Esophagus squamous epithelium (tissue), 5 donors: ENCODE measurements at regions not wholly inside any gene's neighbourhood (a gene's known extent, or its start where the extent isn't known, plus 50 kb on each side); places are given as distances from the start of the nearest gene placed in this dataset.

Source experiments
- DNase-seq: peaks from one replicate; lab custom pipeline; 2025; lab: John Stamatoyannopoulos, UW
- H3K27ac ChIP-seq, 4 donors: fragments of 200-600 bp; sonication (generic); one replicate each; pipeline ENCODE4 v1.5.1; 2016 to 2019; ENCODE audit warnings: mild to moderate bottlenecking in 1 of 4
- H3K27me3 ChIP-seq, 4 donors: fragments of 200-600 bp; sonication (generic); 1 replicate in 3 of 4; 2 replicates in 1 of 4; pipeline versions ENCODE4 v1.5.1 to v1.6.0; 2017 to 2021; ENCODE audit warnings: antibody characterized with exemption in 1 of 4
- H3K36me3 ChIP-seq, 3 donors: fragments of 200-600 bp; sonication (generic); one replicate each; pipeline ENCODE4 v1.5.1; 2016 to 2019
- H3K4me1 ChIP-seq, 3 donors: fragments of 200-600 bp; sonication (generic); one replicate each; pipeline ENCODE4 v1.5.1; 2017 to 2019
- H3K4me3 ChIP-seq, 4 donors: fragments of 200-600 bp; sonication (generic); 1 replicate in 3 of 4; 2 replicates in 1 of 4; pipeline ENCODE4 v1.5.1; 2016 to 2019; ENCODE audit warnings: mild to moderate bottlenecking in 2 of 4, moderate library complexity in 1 of 4
- H3K9me3 ChIP-seq, 3 donors: fragments of 200-600 bp; sonication (generic); one replicate each; pipeline ENCODE4 v1.5.1; 2016 to 2019
- POLR2A ChIP-seq, 4 donors: fragments of 450-650 bp; IDR thresholded peaks; one replicate each; pipeline ENCODE4 v1.6.1; 2017; ENCODE audit warnings: antibody characterized with exemption in 4 of 4, mild to moderate bottlenecking in 4 of 4, moderate library complexity in 3 of 4
- WGBS, 2 donors: methylation state at CpG; one replicate each; pipeline ENCODE4 v1.1.5; 2018; 5-methylcytosine and 5-hydroxymethylcytosine counted together
- intact Hi-C: fragments of 100-400 bp; cut with DNase I; formaldehyde crosslinking; loops from one replicate; pipeline ENCODE4 v1.15.0; 2022
- TF ChIP-seq, protein P1 (sequence below), 6 experiments: fragments of 450-650 bp in 4 of 6; fragments of 200-600 bp in 2 of 6; sonication (generic) in 2 of 6; IDR thresholded peaks; one replicate each; pipeline ENCODE4 v1.5.1; 2016 to 2019; ENCODE audit warnings: antibody characterized with exemption in 6 of 6, mild to moderate bottlenecking in 4 of 6, moderate library complexity in 4 of 6
- donor health status: DM: yes; HTN: yes; CAD: no.

DNA sequence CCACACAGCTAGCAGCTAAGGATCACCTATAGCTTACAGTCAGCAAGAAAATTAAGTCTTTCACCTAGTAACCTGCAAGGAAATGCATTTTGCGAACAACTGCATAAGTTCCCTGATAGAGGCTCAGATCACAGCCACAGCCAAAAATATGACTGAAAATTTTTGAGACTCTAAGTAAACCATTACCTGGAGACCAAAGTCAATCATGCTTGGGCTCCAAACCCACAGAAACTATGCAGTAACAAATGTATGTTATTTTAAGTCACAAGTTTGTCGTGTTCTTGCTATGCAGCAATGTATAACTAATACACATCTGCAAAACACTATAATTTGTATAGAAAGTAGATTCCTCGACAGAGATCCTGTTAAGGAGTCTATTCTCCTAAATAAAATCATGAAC, 1025.7 kb upstream of the RAG2 start:
- no peak for DNase-seq
- Histone ChIP-seq H3K27me3 (no peaks in the 10 kb centered on the region), H3K9me3 (peaks cover 0 to 5% (median 0%) of the 10 kb centered on the region in 3 donors), H3K36me3 (no peaks in the 10 kb centered on the region), H3K4me3 (no peak overlapping the region), H3K27ac (no peak overlapping the region), H3K4me1 (no peaks in the 10 kb centered on the region)
- 63% methylated on average over 3 of the region's 3 CpGs for WGBS, 2 donors
- TF ChIP-seq POLR2A (IDR thresholded peaks at IDR 0.05): no peak
- TF ChIP-seq, protein P1, sequence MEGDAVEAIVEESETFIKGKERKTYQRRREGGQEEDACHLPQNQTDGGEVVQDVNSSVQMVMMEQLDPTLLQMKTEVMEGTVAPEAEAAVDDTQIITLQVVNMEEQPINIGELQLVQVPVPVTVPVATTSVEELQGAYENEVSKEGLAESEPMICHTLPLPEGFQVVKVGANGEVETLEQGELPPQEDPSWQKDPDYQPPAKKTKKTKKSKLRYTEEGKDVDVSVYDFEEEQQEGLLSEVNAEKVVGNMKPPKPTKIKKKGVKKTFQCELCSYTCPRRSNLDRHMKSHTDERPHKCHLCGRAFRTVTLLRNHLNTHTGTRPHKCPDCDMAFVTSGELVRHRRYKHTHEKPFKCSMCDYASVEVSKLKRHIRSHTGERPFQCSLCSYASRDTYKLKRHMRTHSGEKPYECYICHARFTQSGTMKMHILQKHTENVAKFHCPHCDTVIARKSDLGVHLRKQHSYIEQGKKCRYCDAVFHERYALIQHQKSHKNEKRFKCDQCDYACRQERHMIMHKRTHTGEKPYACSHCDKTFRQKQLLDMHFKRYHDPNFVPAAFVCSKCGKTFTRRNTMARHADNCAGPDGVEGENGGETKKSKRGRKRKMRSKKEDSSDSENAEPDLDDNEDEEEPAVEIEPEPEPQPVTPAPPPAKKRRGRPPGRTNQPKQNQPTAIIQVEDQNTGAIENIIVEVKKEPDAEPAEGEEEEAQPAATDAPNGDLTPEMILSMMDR (IDR thresholded peaks at IDR 0.05): no peak
- intact Hi-C loops: no loop called here

DNA sequence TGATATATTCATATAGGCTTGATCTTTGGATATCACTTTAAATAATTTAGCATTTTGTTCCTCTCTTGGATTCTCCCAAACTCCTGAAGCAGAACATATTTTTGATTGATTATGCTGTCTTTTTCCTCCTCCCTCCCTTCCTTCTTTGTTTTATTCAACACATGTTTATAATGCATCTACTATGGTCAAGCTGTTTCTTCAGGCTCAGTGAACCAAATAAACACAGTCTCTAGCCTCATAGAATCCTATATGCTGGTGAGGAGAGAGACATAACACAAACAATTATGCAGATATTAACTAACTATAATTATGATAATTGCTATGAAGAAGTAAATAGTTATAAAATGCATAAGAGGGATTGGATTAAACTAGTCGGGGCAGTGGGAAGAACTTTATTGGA, 1023.6 kb upstream of the RAG2 start:
- Histone ChIP-seq H3K4me3 (no peak overlapping the region), H3K27ac (no peak overlapping the region), H3K36me3 (no peaks in the 10 kb centered on the region), H3K9me3 (peaks cover 0 to 7% (median 0%) of the 10 kb centered on the region in 3 donors), H3K4me1 (no peaks in the 10 kb centered on the region), H3K27me3 (no peaks in the 10 kb centered on the region)
- intact Hi-C loops: no loop called here
- TF ChIP-seq, protein P1 (IDR thresholded peaks at IDR 0.05): no peak
- no peak for TF ChIP-seq POLR2A (IDR thresholded peaks at IDR 0.05)
- WGBS, 2 donors: 59 to 77% methylated on average over 1 of the region's 1 CpG
- DNase-seq: no peak

DNA sequence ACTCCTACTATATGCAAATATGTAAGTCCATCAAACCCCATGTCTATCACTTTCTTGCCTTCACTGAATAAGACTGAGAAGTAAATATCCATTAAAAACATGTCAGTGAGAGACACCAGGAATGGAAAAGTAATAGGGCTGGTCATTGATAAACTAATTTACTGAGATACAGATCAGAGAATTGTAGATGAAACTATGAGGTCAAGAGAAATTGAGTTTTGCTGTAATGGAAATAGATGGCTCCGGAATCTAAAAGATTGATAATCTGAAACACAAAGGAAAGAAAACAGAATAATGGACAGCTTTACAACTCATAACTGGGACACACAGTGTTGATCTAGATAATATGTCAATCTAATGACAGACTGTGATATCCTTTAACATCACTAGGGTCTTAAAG, 1018.3 kb upstream of the RAG2 start:
- Histone ChIP-seq H3K27me3 (no peaks in the 10 kb centered on the region), H3K4me3 (no peak overlapping the region), H3K4me1 (no peaks in the 10 kb centered on the region), H3K27ac (no peak overlapping the region), H3K9me3 (peaks cover 0 to 7% (median 0%) of the 10 kb centered on the region in 3 donors), H3K36me3 (no peaks in the 10 kb centered on the region)
- TF ChIP-seq POLR2A (IDR thresholded peaks at IDR 0.05): no peak
- TF ChIP-seq, protein P1 (IDR thresholded peaks at IDR 0.05): no peak
- WGBS, 2 donors: 95 to 96% methylated on average over 1 of the region's 1 CpG
- no peak for DNase-seq
- intact Hi-C loops: no loop called here

DNA sequence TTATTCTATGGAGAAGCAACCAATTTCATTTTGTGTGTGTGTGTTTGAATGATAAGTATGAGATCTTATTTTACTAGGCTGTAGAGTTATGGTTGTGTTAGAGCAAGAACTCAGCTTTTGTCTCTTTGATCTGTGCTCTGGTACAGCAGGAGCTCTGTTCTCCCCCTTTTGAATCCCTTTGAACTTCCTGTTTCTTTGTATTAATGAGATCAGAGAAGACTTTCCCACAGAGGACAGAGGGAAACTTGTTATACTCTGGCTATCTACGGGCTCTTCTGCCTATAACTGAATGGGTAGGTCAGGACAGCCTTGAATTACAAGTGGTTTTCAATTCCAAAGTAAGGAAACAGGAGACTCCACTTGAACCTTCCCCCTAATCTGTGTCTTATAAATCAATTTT, 1015.0 kb upstream of the RAG2 start:
- 25 to 50% methylated on average over 1 of the region's 1 CpG for WGBS, 2 donors
- Histone ChIP-seq H3K4me1 (no peaks in the 10 kb centered on the region), H3K4me3 (no peak overlapping the region), H3K27me3 (no peaks in the 10 kb centered on the region), H3K9me3 (no peaks in the 10 kb centered on the region), H3K36me3 (no peaks in the 10 kb centered on the region), H3K27ac (no peak overlapping the region)
- no peak for DNase-seq
- intact Hi-C loops: no loop called here
- TF ChIP-seq, protein P1 (IDR thresholded peaks at IDR 0.05): no peak
- TF ChIP-seq POLR2A (IDR thresholded peaks at IDR 0.05): no peak

DNA sequence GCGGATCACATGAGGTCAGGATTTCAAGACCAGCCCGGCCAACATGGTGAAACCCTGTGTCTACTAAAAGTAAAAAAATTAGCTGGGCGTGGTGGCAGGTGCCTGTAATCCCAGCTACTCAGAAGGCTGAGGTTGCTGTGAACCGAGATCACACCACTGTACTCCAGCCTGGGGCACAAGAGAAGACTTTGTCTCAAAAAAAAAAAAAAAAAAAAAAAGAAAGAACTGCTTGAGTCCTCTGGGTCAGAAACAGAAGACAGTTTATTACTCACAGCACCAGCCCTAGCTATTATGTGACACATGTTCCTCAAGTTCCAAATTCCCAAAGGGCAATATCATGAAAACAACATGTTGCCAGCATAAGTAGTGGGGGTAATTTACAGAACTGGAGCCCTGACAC, 1014.1 kb upstream of the RAG2 start:
- Histone ChIP-seq H3K27me3 (no peaks in the 10 kb centered on the region), H3K36me3 (no peaks in the 10 kb centered on the region), H3K4me1 (no peaks in the 10 kb centered on the region), H3K9me3 (no peaks in the 10 kb centered on the region), H3K4me3 (no peak overlapping the region), H3K27ac (no peak overlapping the region)
- intact Hi-C loops: no loop called here
- DNase-seq: no peak
- TF ChIP-seq, protein P1 (IDR thresholded peaks at IDR 0.05): no peak
- no peak for TF ChIP-seq POLR2A (IDR thresholded peaks at IDR 0.05)
- WGBS, 2 donors: 64 to 80% methylated on average over 4 of the region's 4 CpGs
